ENCODE measurements at regions not wholly inside any gene's neighbourhood (a gene's known extent, or its start where the extent isn't known, plus 50 kb on each side); places are given as distances from the start of the nearest gene placed in this dataset.

DNA sequence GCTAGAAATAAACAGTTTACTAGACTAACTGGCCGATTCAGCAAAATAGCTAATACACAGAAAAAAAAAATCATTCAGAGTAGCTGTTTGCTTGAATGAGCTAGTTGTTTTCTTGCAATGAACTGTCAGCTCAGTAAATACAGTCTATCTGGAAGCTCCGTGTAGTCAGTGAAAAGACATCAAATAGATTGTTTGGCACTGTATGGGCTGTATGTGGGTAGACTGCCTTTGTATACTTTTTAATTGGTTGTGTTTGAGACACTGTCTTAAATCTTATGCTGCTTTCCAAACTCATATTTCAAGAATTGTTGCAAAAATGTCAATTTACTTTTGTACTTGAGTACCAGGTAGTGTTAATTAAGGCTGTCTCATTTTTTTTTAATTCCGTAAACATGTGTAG lies 61.6 kb upstream of the GPR174 start:
- Histone ChIP-seq H3K27ac (ENCODE audit: low read depth in 1 of 2, low read length in 2 of 2) (no peak overlapping the region), H3K9me3 (ENCODE audit: control insufficient read depth in 4 of 4, low read length in 3 of 4) (no peaks in the 10 kb centered on the region), H3K36me3 (ENCODE audit: control insufficient read depth in 4 of 4, insufficient read depth in 3 of 4, low read depth in 1 of 4, low read length in 3 of 4) (no peaks in the 10 kb centered on the region), H3K9ac (ENCODE audit: low read depth in 1 of 2, low read length in 2 of 2) (no peak overlapping the region), H3K27me3 (ENCODE audit: control insufficient read depth in 4 of 4, insufficient read depth in 4 of 4, low read length in 3 of 4) (peaks cover 0 to 3% (median 0%) of the 10 kb centered on the region in 4 donors), H3K4me3 (ENCODE audit: low read depth in 1 of 3, low read length in 3 of 3) (no peak overlapping the region), H3K4me1 (ENCODE audit: control insufficient read depth in 4 of 4, insufficient read depth in 4 of 4, low read length in 3 of 4) (no peaks in the 10 kb centered on the region)
- DNase-seq (ENCODE audit: low spot score): no peak
- no peak for TF ChIP-seq RXRA (IDR thresholded peaks at IDR 0.05)
- TF ChIP-seq, protein P1, sequence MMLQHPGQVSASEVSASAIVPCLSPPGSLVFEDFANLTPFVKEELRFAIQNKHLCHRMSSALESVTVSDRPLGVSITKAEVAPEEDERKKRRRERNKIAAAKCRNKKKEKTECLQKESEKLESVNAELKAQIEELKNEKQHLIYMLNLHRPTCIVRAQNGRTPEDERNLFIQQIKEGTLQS (IDR thresholded peaks at IDR 0.05): no peak
- no peak for TF ChIP-seq HNF4G (IDR thresholded peaks at IDR 0.05)
- TF ChIP-seq, protein P2, sequence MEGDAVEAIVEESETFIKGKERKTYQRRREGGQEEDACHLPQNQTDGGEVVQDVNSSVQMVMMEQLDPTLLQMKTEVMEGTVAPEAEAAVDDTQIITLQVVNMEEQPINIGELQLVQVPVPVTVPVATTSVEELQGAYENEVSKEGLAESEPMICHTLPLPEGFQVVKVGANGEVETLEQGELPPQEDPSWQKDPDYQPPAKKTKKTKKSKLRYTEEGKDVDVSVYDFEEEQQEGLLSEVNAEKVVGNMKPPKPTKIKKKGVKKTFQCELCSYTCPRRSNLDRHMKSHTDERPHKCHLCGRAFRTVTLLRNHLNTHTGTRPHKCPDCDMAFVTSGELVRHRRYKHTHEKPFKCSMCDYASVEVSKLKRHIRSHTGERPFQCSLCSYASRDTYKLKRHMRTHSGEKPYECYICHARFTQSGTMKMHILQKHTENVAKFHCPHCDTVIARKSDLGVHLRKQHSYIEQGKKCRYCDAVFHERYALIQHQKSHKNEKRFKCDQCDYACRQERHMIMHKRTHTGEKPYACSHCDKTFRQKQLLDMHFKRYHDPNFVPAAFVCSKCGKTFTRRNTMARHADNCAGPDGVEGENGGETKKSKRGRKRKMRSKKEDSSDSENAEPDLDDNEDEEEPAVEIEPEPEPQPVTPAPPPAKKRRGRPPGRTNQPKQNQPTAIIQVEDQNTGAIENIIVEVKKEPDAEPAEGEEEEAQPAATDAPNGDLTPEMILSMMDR (IDR thresholded peaks at IDR 0.05; ENCODE audit: low read depth, low read length, missing input control): no peak
- TF ChIP-seq, protein P3, sequence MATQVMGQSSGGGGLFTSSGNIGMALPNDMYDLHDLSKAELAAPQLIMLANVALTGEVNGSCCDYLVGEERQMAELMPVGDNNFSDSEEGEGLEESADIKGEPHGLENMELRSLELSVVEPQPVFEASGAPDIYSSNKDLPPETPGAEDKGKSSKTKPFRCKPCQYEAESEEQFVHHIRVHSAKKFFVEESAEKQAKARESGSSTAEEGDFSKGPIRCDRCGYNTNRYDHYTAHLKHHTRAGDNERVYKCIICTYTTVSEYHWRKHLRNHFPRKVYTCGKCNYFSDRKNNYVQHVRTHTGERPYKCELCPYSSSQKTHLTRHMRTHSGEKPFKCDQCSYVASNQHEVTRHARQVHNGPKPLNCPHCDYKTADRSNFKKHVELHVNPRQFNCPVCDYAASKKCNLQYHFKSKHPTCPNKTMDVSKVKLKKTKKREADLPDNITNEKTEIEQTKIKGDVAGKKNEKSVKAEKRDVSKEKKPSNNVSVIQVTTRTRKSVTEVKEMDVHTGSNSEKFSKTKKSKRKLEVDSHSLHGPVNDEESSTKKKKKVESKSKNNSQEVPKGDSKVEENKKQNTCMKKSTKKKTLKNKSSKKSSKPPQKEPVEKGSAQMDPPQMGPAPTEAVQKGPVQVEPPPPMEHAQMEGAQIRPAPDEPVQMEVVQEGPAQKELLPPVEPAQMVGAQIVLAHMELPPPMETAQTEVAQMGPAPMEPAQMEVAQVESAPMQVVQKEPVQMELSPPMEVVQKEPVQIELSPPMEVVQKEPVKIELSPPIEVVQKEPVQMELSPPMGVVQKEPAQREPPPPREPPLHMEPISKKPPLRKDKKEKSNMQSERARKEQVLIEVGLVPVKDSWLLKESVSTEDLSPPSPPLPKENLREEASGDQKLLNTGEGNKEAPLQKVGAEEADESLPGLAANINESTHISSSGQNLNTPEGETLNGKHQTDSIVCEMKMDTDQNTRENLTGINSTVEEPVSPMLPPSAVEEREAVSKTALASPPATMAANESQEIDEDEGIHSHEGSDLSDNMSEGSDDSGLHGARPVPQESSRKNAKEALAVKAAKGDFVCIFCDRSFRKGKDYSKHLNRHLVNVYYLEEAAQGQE (IDR thresholded peaks at IDR 0.05): no peak
- no peak for TF ChIP-seq SP1 (IDR thresholded peaks at IDR 0.05)
- 28% methylated on average over 3 of the region's 3 CpGs for WGBS

DNA sequence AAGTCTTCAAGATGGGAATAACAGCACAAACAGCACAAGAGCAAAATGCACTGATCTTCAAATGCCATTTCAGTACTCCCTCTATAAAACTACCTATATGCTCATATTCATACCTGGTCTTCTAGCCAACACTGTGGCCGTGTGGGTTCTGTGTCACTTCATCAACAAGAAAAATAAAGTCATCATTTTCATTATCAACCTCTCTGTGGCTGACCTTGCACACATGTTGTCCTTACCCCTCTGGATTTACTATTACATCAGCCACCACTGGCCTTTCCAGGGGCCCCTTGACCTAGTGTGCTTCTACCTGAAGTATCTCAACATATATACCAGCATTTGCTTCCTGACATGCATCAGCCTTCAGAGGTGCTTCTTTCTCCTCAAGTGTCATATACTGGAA lies 59.6 kb upstream of the GPR174 start:
- Histone ChIP-seq H3K36me3 (ENCODE audit: control insufficient read depth in 4 of 4, insufficient read depth in 3 of 4, low read depth in 1 of 4, low read length in 3 of 4) (no peaks in the 10 kb centered on the region), H3K4me3 (ENCODE audit: low read depth in 1 of 3, low read length in 3 of 3) (no peak overlapping the region), H3K4me1 (ENCODE audit: control insufficient read depth in 4 of 4, insufficient read depth in 4 of 4, low read length in 3 of 4) (no peaks in the 10 kb centered on the region), H3K9ac (ENCODE audit: low read depth in 1 of 2, low read length in 2 of 2) (no peak overlapping the region), H3K9me3 (ENCODE audit: control insufficient read depth in 4 of 4, low read length in 3 of 4) (no peaks in the 10 kb centered on the region), H3K27me3 (ENCODE audit: control insufficient read depth in 4 of 4, insufficient read depth in 4 of 4, low read length in 3 of 4) (peaks cover 0 to 3% (median 0%) of the 10 kb centered on the region in 4 donors), H3K27ac (ENCODE audit: low read depth in 1 of 2, low read length in 2 of 2) (no peak overlapping the region)
- no peak for TF ChIP-seq FOXA1 (IDR thresholded peaks at IDR 0.05)
- WGBS: 63% methylated on average over 1 of the region's 1 CpG
- DNase-seq (ENCODE audit: low spot score): no peak

DNA sequence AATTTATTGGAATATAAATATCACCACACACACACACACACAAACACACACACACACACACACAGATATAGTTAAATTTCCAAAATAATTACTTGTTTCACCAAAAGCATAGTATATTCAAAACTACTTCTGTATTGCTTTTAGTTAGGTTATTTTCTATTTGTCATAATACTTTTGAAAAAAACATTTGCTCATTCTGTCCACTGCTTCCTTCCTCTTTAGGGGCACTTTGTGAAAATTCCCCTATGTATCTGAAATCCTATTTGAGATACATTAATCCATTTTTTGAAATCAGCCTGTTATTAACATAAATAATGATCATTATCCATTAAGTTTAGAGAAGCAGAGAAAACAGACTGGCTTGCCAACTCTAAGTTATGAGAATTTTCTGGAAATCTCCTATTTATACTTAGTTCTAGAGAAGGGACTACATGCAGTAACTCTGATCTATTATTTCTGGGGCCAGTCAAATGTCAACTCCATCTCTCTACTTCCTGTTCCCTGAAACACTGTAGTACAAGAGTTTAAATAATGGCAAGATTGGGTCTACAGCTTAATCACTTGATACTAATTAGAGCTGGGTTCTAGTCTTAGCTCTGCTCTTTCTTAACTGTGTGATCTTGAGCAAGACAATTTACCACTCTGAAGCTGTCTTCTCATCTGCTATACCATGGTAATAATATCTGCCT lies 54.4 kb upstream of the GPR174 start:
- no peak overlapping the region for H3K4me3 ChIP-seq (ENCODE audit: low read depth in 1 of 3, low read length in 3 of 3)
- DNase-seq (ENCODE audit: low spot score): no peak
- no peaks in the 10 kb centered on the region for H3K27me3 ChIP-seq (ENCODE audit: control insufficient read depth in 4 of 4, insufficient read depth in 4 of 4, low read length in 3 of 4)
- no peak overlapping the region for H3K9ac ChIP-seq (ENCODE audit: low read depth in 1 of 2, low read length in 2 of 2)
- no peaks in the 10 kb centered on the region for H3K9me3 ChIP-seq (ENCODE audit: control insufficient read depth in 4 of 4, low read length in 3 of 4)
- no peaks in the 10 kb centered on the region for H3K36me3 ChIP-seq (ENCODE audit: control insufficient read depth in 4 of 4, insufficient read depth in 3 of 4, low read depth in 1 of 4, low read length in 3 of 4)
- H3K27ac ChIP-seq (ENCODE audit: low read depth in 1 of 2, low read length in 2 of 2): no peak overlapping the region
- no peaks in the 10 kb centered on the region for H3K4me1 ChIP-seq (ENCODE audit: control insufficient read depth in 4 of 4, insufficient read depth in 4 of 4, low read length in 3 of 4)
- TF ChIP-seq RAD21 (IDR thresholded peaks at IDR 0.05) (no peak), FOXA2 (IDR thresholded peaks at IDR 0.05) (no peak), EGR1 (IDR thresholded peaks at IDR 0.05; ENCODE audit: low read depth in 2 of 2) (no peak), JUND (IDR thresholded peaks at IDR 0.05) (no peak), SP1 (IDR thresholded peaks at IDR 0.05) (no peak), NR2F2 (IDR thresholded peaks at IDR 0.05) (no peak), TAF1 (conservative IDR thresholded peaks at IDR 0.05) (no peak), GABPA (IDR thresholded peaks at IDR 0.05 in 1 of 2, conservative IDR thresholded peaks at IDR 0.05 in 1 of 2) (no peak)
- TF ChIP-seq, protein P2 (IDR thresholded peaks at IDR 0.05; ENCODE audit: low read depth, low read length, missing input control): no peak
- TF ChIP-seq, protein P1 (IDR thresholded peaks at IDR 0.05): no peak
- TF ChIP-seq, protein P3 (IDR thresholded peaks at IDR 0.05): no peak
